HL-60 (cell line): ENCODE measurements at regions not wholly inside any gene's neighbourhood (a gene's known extent, or its start where the extent isn't known, plus 50 kb on each side); places are given as distances from the start of the nearest gene placed in this dataset.

Experiments
- CTCF ChIP-seq: IDR thresholded peaks from one replicate; pipeline ENCODE4 v1.5.1; 2011; ENCODE audit warnings: low read length, control low read depth, inconsistent platforms; ENCODE audit not compliant: insufficient read depth
- POLR2AphosphoS5 ChIP-seq: IDR thresholded peaks from 2 replicates; pipeline ENCODE4 v1.6.1; 2012; ENCODE audit warnings: low read depth

GRCh38 chr4:184895012-184895695 is 69.4 kb upstream of the ACSL1 start:
- no peak for TF ChIP-seq CTCF
- TF ChIP-seq POLR2AphosphoS5, result no peak
